ENCODE measurements at regions not wholly inside any gene's neighbourhood (a gene's known extent, or its start where the extent isn't known, plus 50 kb on each side); places are given as distances from the start of the nearest gene placed in this dataset.

DNA sequence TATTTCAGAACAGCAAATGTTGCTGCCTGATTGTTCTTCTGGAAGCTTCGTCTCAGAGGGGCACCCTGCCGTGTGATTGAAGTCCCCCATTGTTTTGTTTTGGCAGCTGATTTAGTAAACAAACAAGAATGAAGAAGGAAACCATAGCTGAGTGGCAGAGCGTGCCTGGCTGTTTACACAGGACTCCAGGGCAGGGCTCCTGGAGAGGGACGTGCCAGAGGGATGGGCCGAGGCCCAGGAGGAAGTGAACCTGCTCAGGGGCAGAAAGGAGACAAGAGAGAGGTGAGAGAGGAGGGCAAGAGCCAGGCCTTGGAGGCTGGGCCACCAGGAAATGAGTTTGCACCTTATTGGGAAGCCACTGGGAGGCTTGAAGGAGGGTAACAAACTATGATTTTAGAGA is 85.5 kb upstream of the B3GAT1 start:
- Histone ChIP-seq H2AFZ (ENCODE audit: low read length) (no peak overlapping the region), H4K8ac (ENCODE audit: extremely low read depth, insufficient read depth, low read length) (no peak overlapping the region), H3K4me1 (replicated peaks in 1 of 4; ENCODE audit: control insufficient read depth in 3 of 4, insufficient read depth in 4 of 4, low read length in 3 of 4) (peaks cover 0 to 6% (median 4%) of the 10 kb centered on the region in 4 experiments; a peak in 4 of 7 replicates), H4K20me1 (replicated peaks in 1 of 2; ENCODE audit: control insufficient read depth in 1 of 2, insufficient read depth in 2 of 2, low read length in 2 of 2) (peaks cover 2% of the 10 kb centered on the region in 2 experiments), H3K56ac (replicated peaks; ENCODE audit: insufficient read length, low read depth, low read length) (no peak overlapping the region), H3K27me3 (replicated peaks in 1 of 4; ENCODE audit: control insufficient read depth in 3 of 4, extremely low read depth in 1 of 4, insufficient read depth in 3 of 4, low read length in 3 of 4) (no peaks in the 10 kb centered on the region), H3K18ac (ENCODE audit: extremely low read depth, low read length) (no peak overlapping the region), H3K9ac (replicated peaks in 1 of 4; ENCODE audit: extremely low read depth in 1 of 4, low read depth in 3 of 4, low read length in 3 of 4) (no peak overlapping the region), H3K27ac (ENCODE audit: low read depth, low read length) (no peak overlapping the region), H3K4me2 (ENCODE audit: insufficient read depth in 1 of 2, low read depth in 2 of 2, low read length in 2 of 2) (no peak overlapping the region), H3K14ac (ENCODE audit: insufficient read length) (no peak overlapping the region), H2AK5ac (ENCODE audit: low read depth, low read length) (no peak overlapping the region), H3K79me2 (ENCODE audit: control insufficient read depth in 1 of 2, insufficient read depth in 2 of 2, low read length in 2 of 2) (no peaks in the 10 kb centered on the region), H3K4ac (replicated peaks; ENCODE audit: insufficient read length, low read depth, low read length) (no peak overlapping the region), H3K4me3 (ENCODE audit: extremely low read depth in 1 of 4, insufficient read depth in 2 of 4, low read depth in 3 of 4, low read length in 4 of 4) (no peak overlapping the region), H2BK15ac (ENCODE audit: low read length) (no peak overlapping the region), H3K23me2 (ENCODE audit: low read depth, low read length) (no peaks in the 10 kb centered on the region), H2BK20ac (ENCODE audit: low read length) (no peak overlapping the region), H3K79me1 (ENCODE audit: low read depth, low read length) (no peaks in the 10 kb centered on the region), H3K36me3 (ENCODE audit: control insufficient read depth in 2 of 4, insufficient read depth in 4 of 4, low read length in 3 of 4) (no peaks in the 10 kb centered on the region), H4K91ac (replicated peaks; ENCODE audit: insufficient read length, low read length) (no peak overlapping the region), H2BK120ac (replicated peaks; ENCODE audit: low read depth, low read length) (no peak overlapping the region), H4K5ac (ENCODE audit: insufficient read length, low read depth, low read length) (no peak overlapping the region), H3K23ac (ENCODE audit: insufficient read length) (no peak overlapping the region), H2BK12ac (ENCODE audit: low read depth, low read length) (no peak overlapping the region), H2BK5ac (ENCODE audit: low read depth, low read length) (no peak overlapping the region), H3K9me3 (ENCODE audit: insufficient read depth in 2 of 2, low read depth in 1 of 2, low read length in 1 of 2) (no peaks in the 10 kb centered on the region)
- WGBS, 2 experiments (ENCODE audit: extremely low coverage in 1 of 2, insufficient coverage in 1 of 2, insufficient read length in 1 of 2, insufficient replicate concordance in 2 of 2, low coverage in 1 of 2, low lambda C conversion rate in 2 of 2, missing lambda C conversion rate in 1 of 2): 72% methylated on average over 5 of the region's 5 CpGs; no CpG with 5 or more reads in 1 of the 2 experiments
- ChIA-PET POLR2A (ENCODE audit: partially characterized antibody) (interaction anchor here (0.7 to 1.9 kb wide), 2 partner anchors 16 to 249 kb away, joined by 3 to 4 read pairs; no protein-coding TSS in a partner anchor), CTCF (ENCODE audit: partially characterized antibody) (interaction anchor here (1.1 to 1.3 kb wide), 2 partner anchors 19 to 104 kb away, joined by 3 read pairs; no protein-coding TSS in a partner anchor)
- no peak for FAIRE-seq
- DNase-seq (ENCODE audit: low read depth in 1 of 2, low spot score in 2 of 2): no peak
- TF ChIP-seq TCF12 (IDR thresholded peaks at IDR 0.05; ENCODE audit: low read depth, low read length): no peak
